IMR-90 (cell line): ENCODE measurements at regions not wholly inside any gene's neighbourhood (a gene's known extent, or its start where the extent isn't known, plus 50 kb on each side); places are given as distances from the start of the nearest gene placed in this dataset.

Experiments used
- ATAC-seq: fragments of 200-7000 bp; cut with Tn5 transposase; 2 replicates; pipeline ENCODE4 v1.9.1; 2020; ENCODE audit warnings: low read depth, mild to moderate bottlenecking, moderate library complexity
- BruUV-seq: library from RNA; stranded (reverse); fragments of 400-500 nt; replicated peaks from 2 replicates; lab custom pipeline; 2021; lab: Mats Ljungman, UMichigan
- CTCF ChIA-PET: fragments of 300-600 bp; formaldehyde crosslinking; extraction: SDS; loops from one replicate; lab custom pipeline; 2021; ENCODE audit warnings: antibody characterized with exemption; lab: Yijun Ruan, JAX
- POLR2A ChIA-PET: fragments of 300-600 bp; sonication (Branson Sonifier 250); formaldehyde crosslinking; loops from one replicate; lab custom pipeline; 2022; ENCODE audit warnings: antibody characterized with exemption; ENCODE audit not compliant: unreplicated experiment; lab: Charles Lee
- DNase-seq: peaks from one replicate; pipeline ENCODE4 v3.0.0; 2013
- H2AFZ ChIP-seq: replicated peaks from 2 replicates; pipeline ENCODE3; 2013; ENCODE audit warnings: low read length, mild to moderate bottlenecking; ENCODE audit not compliant: poor library complexity
- H2AK5ac ChIP-seq: 2 replicates; pipeline ENCODE4 v1.6.1; 2013; ENCODE audit warnings: low read depth, low read length, inconsistent platforms
- H2AK9ac ChIP-seq: replicated peaks from 2 replicates; pipeline ENCODE3; 2013; ENCODE audit warnings: mild to moderate bottlenecking, low read depth, low read length, moderate library complexity; ENCODE audit not compliant: poor library complexity
- H2BK120ac ChIP-seq: 2 replicates; pipeline ENCODE4 v1.6.1; 2013; ENCODE audit warnings: low read depth, low read length, inconsistent platforms
- H2BK15ac ChIP-seq: 3 replicates; pipeline ENCODE4 v1.6.1; 2013; ENCODE audit warnings: low read depth, low read length, inconsistent platforms
- H2BK20ac ChIP-seq: 2 replicates; pipeline ENCODE4 v1.6.1; 2013; ENCODE audit warnings: low read depth, mild to moderate bottlenecking, inconsistent platforms, low read length, moderate library complexity
- H2BK5ac ChIP-seq: 2 replicates; pipeline ENCODE4 v1.6.1; 2013; ENCODE audit warnings: mild to moderate bottlenecking, low read depth, low read length, inconsistent platforms; ENCODE audit not compliant: poor library complexity, severe bottlenecking
- H3K14ac ChIP-seq: replicated peaks from 2 replicates; pipeline ENCODE4 v1.6.1; 2013; ENCODE audit warnings: low read depth, low read length, inconsistent platforms
- H3K18ac ChIP-seq: 2 replicates; pipeline ENCODE4 v1.6.1; 2013; ENCODE audit warnings: low read depth, low read length, control low read depth
- H3K23ac ChIP-seq: 2 replicates; pipeline ENCODE4 v1.6.1; 2013; ENCODE audit warnings: low read depth, low read length, inconsistent platforms
- H3K27ac ChIP-seq: 2 replicates; pipeline ENCODE4 v1.5.1; 2013; ENCODE audit warnings: mild to moderate bottlenecking, control low read depth, low read length; ENCODE audit not compliant: insufficient read depth
- H3K27me3 ChIP-seq: 2 replicates; pipeline ENCODE4 v1.6.1; 2013; ENCODE audit warnings: low read length; ENCODE audit not compliant: control insufficient read depth, insufficient read depth
- H3K36me3 ChIP-seq: 2 replicates; pipeline ENCODE4 v1.6.1; 2013; ENCODE audit warnings: low read length, mixed read lengths; ENCODE audit not compliant: control insufficient read depth, insufficient read depth
- H3K4ac ChIP-seq: 2 replicates; pipeline ENCODE4 v1.6.1; 2013; ENCODE audit warnings: low read depth, low read length, inconsistent platforms
- H3K4me1 ChIP-seq: 2 replicates; pipeline ENCODE4 v1.6.1; 2013; ENCODE audit warnings: low read length, mixed read lengths; ENCODE audit not compliant: control insufficient read depth, insufficient read depth
- H3K4me2 ChIP-seq: 2 replicates; pipeline ENCODE4 v1.6.1; 2013; ENCODE audit warnings: low read depth, mild to moderate bottlenecking, control low read depth, low read length, moderate library complexity
- H3K4me3 ChIP-seq: 2 replicates; pipeline ENCODE4 v1.5.1; 2013; ENCODE audit warnings: low read depth, mild to moderate bottlenecking, control low read depth, low read length, moderate library complexity; ENCODE audit not compliant: insufficient read depth
- H3K56ac ChIP-seq: 2 replicates; pipeline ENCODE4 v1.6.1; 2013; ENCODE audit warnings: low read length, inconsistent platforms; ENCODE audit not compliant: insufficient read depth; ENCODE audit errors: extremely low read depth
- H3K79me1 ChIP-seq, 2 experiments: 2 replicates each; pipeline ENCODE4 v1.6.1; 2013; ENCODE audit warnings: low read length in 2 of 2, inconsistent platforms in 1 of 2, low read depth in 1 of 2
- H3K9ac ChIP-seq: 2 replicates; pipeline ENCODE4 v1.6.1; 2013; ENCODE audit warnings: low read depth, low read length, control low read depth
- H3K9me1 ChIP-seq: 2 replicates; pipeline ENCODE4 v1.6.1; 2013; ENCODE audit warnings: low read length, inconsistent platforms; ENCODE audit not compliant: insufficient read depth
- H3K9me3 ChIP-seq: 2 replicates; pipeline ENCODE4 v1.6.1; 2013; ENCODE audit warnings: low read length; ENCODE audit not compliant: control insufficient read depth, insufficient read depth
- H4K20me1 ChIP-seq: 2 replicates; pipeline ENCODE4 v1.6.1; 2013; ENCODE audit warnings: low read length, inconsistent platforms; ENCODE audit not compliant: insufficient read depth
- H4K5ac ChIP-seq: 2 replicates; pipeline ENCODE4 v1.6.1; 2013; ENCODE audit warnings: mild to moderate bottlenecking, low read depth, low read length, control low read depth
- H4K8ac ChIP-seq, 2 experiments: 2 replicates each; pipeline ENCODE4 v1.6.1; 2013; ENCODE audit warnings: low read depth in 2 of 2, low read length in 2 of 2, control low read depth in 1 of 2, inconsistent platforms in 1 of 2
- H4K91ac ChIP-seq: 2 replicates; pipeline ENCODE4 v1.6.1; 2013; ENCODE audit warnings: low read depth, low read length, inconsistent platforms; ENCODE audit not compliant: insufficient read depth
- CHD1 ChIP-seq: IDR thresholded peaks from 2 replicates; pipeline ENCODE4 v1.6.1; 2012; ENCODE audit warnings: low read depth, low read length, improper control_type of control experiment
- CTCF ChIP-seq: conservative IDR thresholded peaks from 2 replicates; pipeline ENCODE4 v1.5.1; 2012; ENCODE audit warnings: mild to moderate bottlenecking, low read depth, low read length, improper control_type of control experiment
- ELK1 ChIP-seq: fragments of 150-350 bp; IDR thresholded peaks from 2 replicates; pipeline ENCODE4 v1.6.1; 2016; ENCODE audit warnings: low read depth, mild to moderate bottlenecking, low read length, moderate library complexity, borderline replicate concordance
- MAFK ChIP-seq: IDR thresholded peaks from 2 replicates; pipeline ENCODE4 v1.6.1; 2012; ENCODE audit warnings: low read depth, low read length, improper control_type of control experiment
- MAZ ChIP-seq: IDR thresholded peaks from 2 replicates; pipeline ENCODE4 v1.6.1; 2012; ENCODE audit warnings: low read depth, mild to moderate bottlenecking, low read length, improper control_type of control experiment, moderate library complexity, borderline replicate concordance
- MXI1 ChIP-seq: IDR thresholded peaks from 2 replicates; pipeline ENCODE4 v1.6.1; 2012; ENCODE audit warnings: low read depth, mild to moderate bottlenecking, low read length, moderate library complexity, borderline replicate concordance
- NFE2L2 ChIP-seq: fragments of 150-350 bp; IDR thresholded peaks from 2 replicates; pipeline ENCODE4 v1.6.1; 2016; ENCODE audit warnings: low read depth, mild to moderate bottlenecking, low read length
- POLR2A ChIP-seq: IDR thresholded peaks from 2 replicates; pipeline ENCODE4 v1.6.1; 2012; ENCODE audit warnings: mild to moderate bottlenecking, low read depth, low read length
- RCOR1 ChIP-seq: IDR thresholded peaks from 2 replicates; pipeline ENCODE4 v1.6.1; 2012; ENCODE audit warnings: mild to moderate bottlenecking, low read length, improper control_type of control experiment; ENCODE audit not compliant: insufficient replicate concordance
- RFX5 ChIP-seq: IDR thresholded peaks from 2 replicates; pipeline ENCODE4 v1.8.0; 2012; ENCODE audit warnings: low read depth, mild to moderate bottlenecking, low read length, moderate library complexity
- SMC3 ChIP-seq: fragments of 150-350 bp; IDR thresholded peaks from 2 replicates; pipeline ENCODE4 v1.6.1; 2016; ENCODE audit warnings: low read depth, mild to moderate bottlenecking, antibody characterized with exemption, low read length, moderate library complexity
- USF2 ChIP-seq: fragments of 150-350 bp; IDR thresholded peaks from 2 replicates; pipeline ENCODE4 v1.6.1; 2017; ENCODE audit warnings: mild to moderate bottlenecking, antibody characterized with exemption, low read length, low read depth
- WGBS, 2 experiments: methylation state at CpG; one replicate each; pipeline versions ENCODE4 v1.1.5 to v1.1.7; 2013; ENCODE audit warnings: missing lambda C conversion rate in 2 of 2; ENCODE audit not compliant: insufficient read length in 1 of 2; ENCODE audit errors: extremely low coverage in 2 of 2; 5-methylcytosine and 5-hydroxymethylcytosine counted together
- dilution Hi-C: fragments of 300-500 bp; cut with HindIII; formaldehyde crosslinking; loops from one replicate; pipeline ENCODE4 v1.14.3; 2018; ENCODE audit warnings: low sequenced_read_pairs; ENCODE audit not compliant: unreplicated experiment
- in situ Hi-C: fragments of 300-500 bp; cut with MboI; formaldehyde crosslinking; loops from 3 replicates; pipeline ENCODE4 v1.14.3; 2019; ENCODE audit warnings: low sequenced_read_pairs, inconsistent platforms, mixed read lengths
- intact Hi-C: fragments of 100-400 bp; cut with micrococcal nuclease; formaldehyde crosslinking; loops from 2 replicates; pipeline ENCODE4 v1.10.0; 2022

- ChIA-PET CTCF (no interaction called here), POLR2A (no interaction called here)
- TF ChIP-seq CHD1 (no peak), MXI1 (no peak), SMC3 (no peak), MAZ (no peak), RCOR1 (no peak), NFE2L2 (no peak), RFX5 (no peak), CTCF (no peak), ELK1 (no peak), POLR2A (no peak), MAFK (no peak), USF2 (no peak)
- H2AFZ ChIP-seq, result no peak overlapping the region
- H2AK5ac ChIP-seq, result no peak overlapping the region
- H3K9me3 ChIP-seq, result peaks cover 2% of the 10 kb centered on the region; the same call in 1 of the 2 replicates
- H3K56ac ChIP-seq, result no peak overlapping the region
- no peak overlapping the region for H3K4me2 ChIP-seq
- H3K14ac ChIP-seq, result no peak overlapping the region
- H3K79me1 ChIP-seq, result no peaks in the 10 kb centered on the region
- H3K4ac ChIP-seq, result no peak overlapping the region
- no peak overlapping the region for H3K4me3 ChIP-seq
- H2BK15ac ChIP-seq, result no peak overlapping the region
- H3K4me1 ChIP-seq, result no peaks in the 10 kb centered on the region
- H4K20me1 ChIP-seq, result no peaks in the 10 kb centered on the region
- no peak overlapping the region for H4K8ac ChIP-seq
- no peak for ATAC-seq
- H3K18ac ChIP-seq, result no peak overlapping the region
- no peak overlapping the region for H3K27ac ChIP-seq
- DNase-seq, result no peak
- H2BK20ac ChIP-seq, result no peak overlapping the region
- WGBS, 2 experiments, result no CpG with 5 or more reads among the region's 5 CpGs
- no peak overlapping the region for H4K91ac ChIP-seq
- no peak overlapping the region for H2BK120ac ChIP-seq
- H3K9me1 ChIP-seq, result no peaks in the 10 kb centered on the region
- no peak overlapping the region for H2AK9ac ChIP-seq
- H2BK5ac ChIP-seq, result no peak overlapping the region
- intact Hi-C loops, result no loop called here
- dilution Hi-C loops, result no loop called here
- no TSS peak for BruUV-seq
- in situ Hi-C loops, result no loop called here
- H3K36me3 ChIP-seq, result no peaks in the 10 kb centered on the region
- no peak overlapping the region for H4K5ac ChIP-seq
- H3K23ac ChIP-seq, result no peak overlapping the region
- H3K27me3 ChIP-seq, result no peaks in the 10 kb centered on the region
- no peak overlapping the region for H3K9ac ChIP-seq
Observed at GRCh38 chr18:1047406-1047805, 142.7 kb downstream of the ADCYAP1 start.
